SU-DHL-6 (cell line): ENCODE measurements at regions not wholly inside any gene's neighbourhood (a gene's known extent, or its start where the extent isn't known, plus 50 kb on each side); places are given as distances from the start of the nearest gene placed in this dataset.

Source experiments
- EZH2phosphoT487 ChIP-seq: fragments of 200-600 bp; sonication (generic), shearing (Covaris generic); conservative IDR thresholded peaks from 2 replicates; pipeline ENCODE4 v1.6.1; 2018; ENCODE audit warnings: mild to moderate bottlenecking, antibody characterized with exemption, low read length, moderate library complexity, mixed read lengths
- TF ChIP-seq, protein P1 (sequence below): fragments of 200-600 bp; sonication (generic); IDR thresholded peaks from one replicate; pipeline ENCODE4 v1.5.1; 2017; ENCODE audit warnings: antibody characterized with exemption, mild to moderate bottlenecking, low read length, moderate library complexity; ENCODE audit not compliant: insufficient read depth, poor library complexity, severe bottlenecking

DNA sequence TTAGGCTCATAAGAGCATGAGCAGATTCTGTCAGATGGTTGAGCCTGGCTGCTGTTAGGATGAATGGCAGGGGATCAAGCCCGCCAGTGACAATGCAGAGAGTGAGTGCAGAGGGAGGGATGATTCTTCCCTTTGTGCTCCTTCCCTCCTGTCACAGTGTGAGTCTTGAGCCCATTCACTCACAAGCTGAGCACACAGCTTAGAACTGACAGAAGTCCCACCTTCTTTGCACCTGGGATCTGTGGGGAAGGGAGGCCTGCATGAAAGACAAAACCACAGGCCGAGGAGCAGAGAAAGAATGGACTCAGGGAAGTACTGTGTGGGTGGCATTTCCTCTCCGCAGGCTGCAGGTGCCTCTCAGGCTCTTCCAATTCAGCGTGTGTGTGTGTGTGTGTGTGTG lies 160.6 kb downstream of the KCNA5 start:
- TF ChIP-seq, protein P1, sequence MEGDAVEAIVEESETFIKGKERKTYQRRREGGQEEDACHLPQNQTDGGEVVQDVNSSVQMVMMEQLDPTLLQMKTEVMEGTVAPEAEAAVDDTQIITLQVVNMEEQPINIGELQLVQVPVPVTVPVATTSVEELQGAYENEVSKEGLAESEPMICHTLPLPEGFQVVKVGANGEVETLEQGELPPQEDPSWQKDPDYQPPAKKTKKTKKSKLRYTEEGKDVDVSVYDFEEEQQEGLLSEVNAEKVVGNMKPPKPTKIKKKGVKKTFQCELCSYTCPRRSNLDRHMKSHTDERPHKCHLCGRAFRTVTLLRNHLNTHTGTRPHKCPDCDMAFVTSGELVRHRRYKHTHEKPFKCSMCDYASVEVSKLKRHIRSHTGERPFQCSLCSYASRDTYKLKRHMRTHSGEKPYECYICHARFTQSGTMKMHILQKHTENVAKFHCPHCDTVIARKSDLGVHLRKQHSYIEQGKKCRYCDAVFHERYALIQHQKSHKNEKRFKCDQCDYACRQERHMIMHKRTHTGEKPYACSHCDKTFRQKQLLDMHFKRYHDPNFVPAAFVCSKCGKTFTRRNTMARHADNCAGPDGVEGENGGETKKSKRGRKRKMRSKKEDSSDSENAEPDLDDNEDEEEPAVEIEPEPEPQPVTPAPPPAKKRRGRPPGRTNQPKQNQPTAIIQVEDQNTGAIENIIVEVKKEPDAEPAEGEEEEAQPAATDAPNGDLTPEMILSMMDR = no peak
- no peak for TF ChIP-seq EZH2phosphoT487
